Calu3 (cell line): ENCODE measurements at regions not wholly inside any gene's neighbourhood (a gene's known extent, or its start where the extent isn't known, plus 50 kb on each side); places are given as distances from the start of the nearest gene placed in this dataset.

ENCODE experiments used
- BruUV-seq: library from RNA; stranded (reverse); fragments of 400-500 nt; replicated peaks from 2 replicates; lab custom pipeline; 2021; lab: Mats Ljungman, UMichigan
- CTCF ChIA-PET: fragments of 300-600 bp; sonication (Branson Sonifier 250); formaldehyde crosslinking; loops from one replicate; lab custom pipeline; 2022; ENCODE audit warnings: antibody characterized with exemption; lab: Charles Lee
- DNase-seq: peaks from one replicate; pipeline ENCODE4 v3.0.0; 2022
- H3K27ac Mint-ChIP-seq: one replicate; pipeline ENCODE4 v1.8.0; 2022; ENCODE audit warnings: mixed read lengths; ENCODE audit not compliant: unreplicated experiment
- H3K27me3 Mint-ChIP-seq: one replicate; pipeline ENCODE4 v1.8.0; 2022; ENCODE audit warnings: mixed read lengths; ENCODE audit not compliant: unreplicated experiment
- H3K36me3 Mint-ChIP-seq: one replicate; pipeline ENCODE4 v1.8.0; 2022; ENCODE audit warnings: mild to moderate bottlenecking, moderate library complexity, mixed read lengths; ENCODE audit not compliant: insufficient read depth, unreplicated experiment
- H3K4me1 Mint-ChIP-seq: one replicate; pipeline ENCODE4 v1.8.0; 2022; ENCODE audit warnings: mild to moderate bottlenecking, low read depth, mixed read lengths; ENCODE audit not compliant: unreplicated experiment
- H3K4me3 Mint-ChIP-seq: one replicate; pipeline ENCODE4 v1.8.0; 2022; ENCODE audit warnings: mild to moderate bottlenecking, low read depth, moderate library complexity, mixed read lengths; ENCODE audit not compliant: unreplicated experiment
- H3K9me3 Mint-ChIP-seq: one replicate; pipeline ENCODE4 v1.8.0; 2022; ENCODE audit warnings: low read depth, mixed read lengths; ENCODE audit not compliant: unreplicated experiment
- intact Hi-C: fragments of 100-400 bp; cut with micrococcal nuclease; formaldehyde crosslinking; loops from one replicate; pipeline ENCODE4 v1.10.0; 2022; ENCODE audit not compliant: unreplicated experiment
- TF ChIP-seq, protein P1 (sequence below): fragments of 200-600 bp; IDR thresholded peaks from one replicate; pipeline ENCODE4 v1.8.0; 2022; ENCODE audit warnings: antibody characterized with exemption; ENCODE audit not compliant: unreplicated experiment

DNA sequence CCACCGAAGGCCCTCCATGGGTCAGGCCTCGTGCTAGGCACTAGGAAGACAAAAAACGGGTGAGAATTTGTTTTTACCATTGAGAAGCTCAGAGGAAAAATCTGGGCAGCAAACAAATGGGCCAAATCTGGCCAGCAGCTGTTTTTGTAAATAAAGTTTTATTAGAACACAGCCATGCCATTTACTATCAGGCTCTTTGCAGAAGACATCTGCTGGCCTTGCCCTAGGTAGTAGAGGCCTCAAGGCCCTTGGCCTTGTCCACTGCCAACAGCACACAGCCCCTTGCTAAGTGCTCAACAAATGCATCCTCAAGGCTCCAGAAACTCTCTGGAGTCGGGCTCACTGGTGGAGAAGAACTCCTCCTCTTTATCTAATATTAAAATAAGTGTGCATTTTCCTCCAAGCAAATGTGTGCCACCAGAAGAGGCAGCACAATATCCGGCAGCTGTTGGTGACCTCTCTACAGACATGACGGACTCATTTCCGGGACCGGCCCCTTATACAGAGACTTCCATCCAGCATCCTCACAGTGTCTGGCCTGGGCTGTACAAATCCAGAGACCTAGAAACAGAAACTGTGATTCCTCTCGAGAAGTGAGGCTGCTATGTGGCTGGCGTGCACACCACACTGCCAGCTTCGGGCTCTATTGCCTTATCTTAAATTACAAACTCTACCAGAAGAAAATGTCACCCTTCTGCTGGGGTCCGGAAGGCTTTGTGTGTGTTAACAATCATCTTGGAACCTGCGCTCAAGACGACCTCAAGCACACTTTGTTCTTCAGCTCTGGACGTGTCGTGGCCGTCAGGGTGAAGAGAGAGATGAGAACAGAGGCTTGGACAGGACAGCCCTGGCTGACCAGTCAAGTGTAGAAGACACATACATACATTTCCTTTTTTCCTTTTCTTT is 203.9 kb downstream of the TOMM20 start:
- H3K4me3 Mint-ChIP-seq = no peak overlapping the region
- peaks cover 3% of the 10 kb centered on the region for H3K9me3 Mint-ChIP-seq
- no peaks in the 10 kb centered on the region for H3K36me3 Mint-ChIP-seq
- H3K27ac Mint-ChIP-seq = no peak overlapping the region
- CTCF ChIA-PET = interaction anchor here (0.6 to 1.6 kb wide), 9 partner anchors 31 to 425 kb away, joined by 3 to 7 read pairs (median 3); no protein-coding TSS in a partner anchor
- intact Hi-C loops = no loop called here
- no peaks in the 10 kb centered on the region for H3K27me3 Mint-ChIP-seq
- TF ChIP-seq, protein P1, sequence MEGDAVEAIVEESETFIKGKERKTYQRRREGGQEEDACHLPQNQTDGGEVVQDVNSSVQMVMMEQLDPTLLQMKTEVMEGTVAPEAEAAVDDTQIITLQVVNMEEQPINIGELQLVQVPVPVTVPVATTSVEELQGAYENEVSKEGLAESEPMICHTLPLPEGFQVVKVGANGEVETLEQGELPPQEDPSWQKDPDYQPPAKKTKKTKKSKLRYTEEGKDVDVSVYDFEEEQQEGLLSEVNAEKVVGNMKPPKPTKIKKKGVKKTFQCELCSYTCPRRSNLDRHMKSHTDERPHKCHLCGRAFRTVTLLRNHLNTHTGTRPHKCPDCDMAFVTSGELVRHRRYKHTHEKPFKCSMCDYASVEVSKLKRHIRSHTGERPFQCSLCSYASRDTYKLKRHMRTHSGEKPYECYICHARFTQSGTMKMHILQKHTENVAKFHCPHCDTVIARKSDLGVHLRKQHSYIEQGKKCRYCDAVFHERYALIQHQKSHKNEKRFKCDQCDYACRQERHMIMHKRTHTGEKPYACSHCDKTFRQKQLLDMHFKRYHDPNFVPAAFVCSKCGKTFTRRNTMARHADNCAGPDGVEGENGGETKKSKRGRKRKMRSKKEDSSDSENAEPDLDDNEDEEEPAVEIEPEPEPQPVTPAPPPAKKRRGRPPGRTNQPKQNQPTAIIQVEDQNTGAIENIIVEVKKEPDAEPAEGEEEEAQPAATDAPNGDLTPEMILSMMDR = no peak
- BruUV-seq = no TSS peak
- peaks cover 30% of the 10 kb centered on the region for H3K4me1 Mint-ChIP-seq
- DNase-seq = no peak

DNA sequence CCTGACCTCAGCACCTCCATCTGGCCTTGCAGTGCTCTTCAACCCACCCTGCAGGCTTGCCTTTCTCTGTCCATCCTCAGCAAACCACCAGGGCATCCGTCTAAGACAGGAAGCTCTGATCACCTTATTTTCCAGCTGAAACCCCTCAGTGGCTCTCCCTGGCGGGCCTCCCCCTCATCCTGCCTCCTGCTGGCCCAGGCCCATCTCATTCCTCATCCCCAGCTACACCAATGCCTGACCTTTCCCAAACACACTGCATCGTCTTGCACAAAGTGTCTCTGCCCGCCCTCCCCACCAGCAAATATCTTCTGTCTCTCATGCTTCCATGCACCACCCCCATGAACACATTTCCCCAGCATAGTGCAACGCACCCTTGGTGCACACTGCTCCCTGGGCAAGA is 205.0 kb downstream of the TOMM20 start:
- no TSS peak for BruUV-seq
- Mint-ChIP-seq H3K4me3 (no peak overlapping the region), H3K36me3 (no peaks in the 10 kb centered on the region), H3K9me3 (peaks cover 3% of the 10 kb centered on the region), H3K27me3 (no peaks in the 10 kb centered on the region), H3K27ac (no peak overlapping the region), H3K4me1 (peaks cover 36% of the 10 kb centered on the region)
- intact Hi-C loops = no loop called here
- CTCF ChIA-PET = interaction anchor here (1.0 kb wide), 1 partner anchor 32 kb away, joined by 3 read pairs; no protein-coding TSS in a partner anchor
- DNase-seq = no peak
- TF ChIP-seq, protein P1 = no peak

DNA sequence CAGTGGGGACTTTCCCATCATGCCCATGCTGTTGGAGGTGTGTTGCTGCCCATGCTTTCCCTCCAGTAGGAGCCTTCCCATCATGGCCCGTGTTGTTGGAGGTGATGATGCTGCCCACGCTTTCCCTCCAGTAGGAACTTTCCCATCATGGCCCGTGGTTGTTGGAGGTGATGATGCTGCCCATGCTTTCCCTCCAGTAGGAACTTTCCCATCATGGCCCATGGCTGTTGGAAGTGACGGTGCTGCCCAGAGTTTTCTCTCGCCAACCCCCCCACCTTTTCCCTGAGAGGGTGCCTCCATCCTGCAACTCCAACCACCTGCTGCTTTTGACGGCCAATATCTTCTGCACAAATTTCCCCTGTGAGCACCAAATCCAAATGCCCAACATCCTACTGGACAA is 205.7 kb downstream of the TOMM20 start:
- no peak for DNase-seq
- H3K36me3 Mint-ChIP-seq = no peaks in the 10 kb centered on the region
- H3K27ac Mint-ChIP-seq = no peak overlapping the region
- TF ChIP-seq, protein P1 = no peak
- CTCF ChIA-PET = no interaction called here
- BruUV-seq = no TSS peak
- peaks cover 35% of the 10 kb centered on the region for H3K4me1 Mint-ChIP-seq
- intact Hi-C loops = no loop called here
- no peaks in the 10 kb centered on the region for H3K27me3 Mint-ChIP-seq
- no peak overlapping the region for H3K4me3 Mint-ChIP-seq
- peaks cover 3% of the 10 kb centered on the region for H3K9me3 Mint-ChIP-seq

DNA sequence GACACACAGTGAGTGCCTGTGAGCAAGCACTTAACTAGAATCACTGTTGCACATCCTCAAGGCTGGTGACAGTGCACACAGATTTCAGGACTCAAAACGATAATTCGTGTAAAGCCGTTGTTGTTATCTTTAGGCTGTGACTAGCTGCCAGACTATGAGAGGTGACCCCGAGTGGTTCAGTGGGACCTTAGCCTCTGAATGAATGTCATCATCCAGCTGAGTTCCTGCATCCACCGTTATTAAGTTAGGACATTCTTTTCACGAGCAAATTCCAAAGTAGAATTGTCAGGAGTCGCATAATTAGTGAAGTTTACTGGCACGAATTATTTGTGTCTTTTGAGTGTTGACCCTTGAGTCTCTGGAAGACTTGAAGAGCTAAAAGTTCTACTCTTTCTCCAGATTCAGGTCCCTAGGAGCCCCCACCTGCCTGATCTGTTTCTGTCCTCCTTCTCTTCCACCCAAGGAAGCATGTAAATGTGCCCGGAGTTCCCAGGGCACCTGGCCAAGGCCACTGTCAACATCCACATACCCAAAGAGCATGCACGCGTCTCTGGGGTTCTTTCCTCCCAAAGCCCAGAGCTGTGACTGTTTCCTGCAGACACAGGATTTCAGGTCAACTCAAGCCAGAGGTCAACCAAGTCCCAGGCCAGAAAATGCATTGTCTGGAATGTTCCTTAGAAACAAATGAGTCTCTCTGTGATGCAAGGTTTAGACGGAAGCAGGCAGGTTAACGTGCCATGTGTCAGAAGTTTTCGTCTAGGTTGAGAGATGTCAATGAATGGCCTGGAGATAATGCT is 207.2 kb downstream of the TOMM20 start:
- Mint-ChIP-seq H3K27ac (no peak overlapping the region), H3K4me1 (peaks cover 24% of the 10 kb centered on the region)

More for the DNA sequence above, 207.2 kb downstream of the TOMM20 start:
- Mint-ChIP-seq H3K27me3 (no peaks in the 10 kb centered on the region), H3K36me3 (no peaks in the 10 kb centered on the region), H3K4me3 (no peak overlapping the region), H3K9me3 (peaks cover 3% of the 10 kb centered on the region)
- DNase-seq = no peak
- TF ChIP-seq, protein P1 = no peak
- no TSS peak for BruUV-seq
- CTCF ChIA-PET = no interaction called here
- intact Hi-C loops = no loop called here
